GM21390 (cell line): ENCODE measurements at regions not wholly inside any gene's neighbourhood (a gene's known extent, or its start where the extent isn't known, plus 50 kb on each side); places are given as distances from the start of the nearest gene placed in this dataset.

Source experiments
- ATAC-seq: cut with Tn5 transposase; IDR thresholded peaks from one replicate; pipeline ENCODE4 v1.9.1; 2021; ENCODE audit not compliant: unreplicated experiment

- no peak for ATAC-seq
These were observed 82.3 kb upstream of the FAM98A start for GRCh38 chr2:33681364-33681757.

- ATAC-seq, result no peak
These were observed 81.7 kb upstream of the FAM98A start for GRCh38 chr2:33680644-33681363.

GRCh38 chr2:33678436-33678835 lies 79.3 kb upstream of the FAM98A start:
- ATAC-seq, result no peak

- no peak for ATAC-seq
These were observed 74.8 kb upstream of the FAM98A start for GRCh38 chr2:33673937-33674336.

- no peak for ATAC-seq
These were observed 73.8 kb upstream of the FAM98A start for GRCh38 chr2:33672896-33673295.

- no peak for ATAC-seq
These were observed 73.3 kb upstream of the FAM98A start for GRCh38 chr2:33672389-33672788.

- ATAC-seq, result no peak
These were observed 72.1 kb upstream of the FAM98A start for GRCh38 chr2:33671198-33671597.

- ATAC-seq, result no peak
These were observed 71.4 kb upstream of the FAM98A start for GRCh38 chr2:33670392-33670937.

- ATAC-seq, result no peak
These were observed 67.8 kb upstream of the FAM98A start for GRCh38 chr2:33666879-33667278.

- no peak for ATAC-seq
These were observed 65.9 kb upstream of the FAM98A start for GRCh38 chr2:33665039-33665438.

- ATAC-seq, result no peak
These were observed 61.5 kb upstream of the FAM98A start for GRCh38 chr2:33660416-33661123.

- ATAC-seq, result no peak
These were observed 56.7 kb upstream of the FAM98A start for GRCh38 chr2:33655626-33656320.

GRCh38 chr2:33652830-33653229 lies 53.7 kb upstream of the FAM98A start:
- ATAC-seq, result no peak

GRCh38 chr2:33650171-33650570 lies 51.1 kb upstream of the FAM98A start:
- ATAC-seq, result no peak
